ENCODE measurements at regions not wholly inside any gene's neighbourhood (a gene's known extent, or its start where the extent isn't known, plus 50 kb on each side); places are given as distances from the start of the nearest gene placed in this dataset.

- TF ChIP-seq GATA2 (IDR thresholded peaks at IDR 0.05; ENCODE audit: insufficient read depth, insufficient read length, low read depth, low read length), result no peak
- no peak for TF ChIP-seq POLR2A (IDR thresholded peaks at IDR 0.05; ENCODE audit: low read depth, low read length)
- no peak for TF ChIP-seq MYC (IDR thresholded peaks at IDR 0.05; ENCODE audit: low read depth, low read length)
- no peak for TF ChIP-seq POLR2AphosphoS5 (IDR thresholded peaks at IDR 0.05; ENCODE audit: insufficient read depth, low read depth, low read length)
- no peak for TF ChIP-seq MAX (IDR thresholded peaks at IDR 0.05; ENCODE audit: insufficient read depth, insufficient read length)
- TF ChIP-seq FOS (IDR thresholded peaks at IDR 0.05; ENCODE audit: borderline replicate concordance, insufficient read depth, low read length), result no peak
- TF ChIP-seq EZH2 (IDR thresholded peaks at IDR 0.05; ENCODE audit: borderline replicate concordance, low read depth, low read length, severe bottlenecking), result no peak
- TF ChIP-seq, protein P1, sequence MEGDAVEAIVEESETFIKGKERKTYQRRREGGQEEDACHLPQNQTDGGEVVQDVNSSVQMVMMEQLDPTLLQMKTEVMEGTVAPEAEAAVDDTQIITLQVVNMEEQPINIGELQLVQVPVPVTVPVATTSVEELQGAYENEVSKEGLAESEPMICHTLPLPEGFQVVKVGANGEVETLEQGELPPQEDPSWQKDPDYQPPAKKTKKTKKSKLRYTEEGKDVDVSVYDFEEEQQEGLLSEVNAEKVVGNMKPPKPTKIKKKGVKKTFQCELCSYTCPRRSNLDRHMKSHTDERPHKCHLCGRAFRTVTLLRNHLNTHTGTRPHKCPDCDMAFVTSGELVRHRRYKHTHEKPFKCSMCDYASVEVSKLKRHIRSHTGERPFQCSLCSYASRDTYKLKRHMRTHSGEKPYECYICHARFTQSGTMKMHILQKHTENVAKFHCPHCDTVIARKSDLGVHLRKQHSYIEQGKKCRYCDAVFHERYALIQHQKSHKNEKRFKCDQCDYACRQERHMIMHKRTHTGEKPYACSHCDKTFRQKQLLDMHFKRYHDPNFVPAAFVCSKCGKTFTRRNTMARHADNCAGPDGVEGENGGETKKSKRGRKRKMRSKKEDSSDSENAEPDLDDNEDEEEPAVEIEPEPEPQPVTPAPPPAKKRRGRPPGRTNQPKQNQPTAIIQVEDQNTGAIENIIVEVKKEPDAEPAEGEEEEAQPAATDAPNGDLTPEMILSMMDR (IDR thresholded peaks at IDR 0.05; ENCODE audit: extremely low read depth in 1 of 2, insufficient read depth in 1 of 2, low read depth in 1 of 2, low read length in 2 of 2), result no peak
- no peak for TF ChIP-seq JUN (IDR thresholded peaks at IDR 0.05; ENCODE audit: borderline replicate concordance, insufficient read depth, insufficient read length, low read depth)
- Histone ChIP-seq H3K36me3 (ENCODE audit: control insufficient read depth in 2 of 2, extremely low read depth in 1 of 2, insufficient read depth in 2 of 2, low read length in 2 of 2) (no peaks in the 10 kb centered on the region), H3K9me3 (replicated peaks; ENCODE audit: control insufficient read depth, insufficient read depth, low read length) (peaks cover 2% of the 10 kb centered on the region), H3K9ac (replicated peaks; ENCODE audit: extremely low read depth, insufficient read depth, low read length) (no peak overlapping the region), H3K79me2 (ENCODE audit: control insufficient read depth, insufficient read depth, low read length) (no peaks in the 10 kb centered on the region), H2AFZ (ENCODE audit: low read depth, low read length) (no peak overlapping the region), H4K20me1 (replicated peaks; ENCODE audit: control insufficient read depth, extremely low read depth, insufficient read depth, low read length) (no peaks in the 10 kb centered on the region), H3K27ac (ENCODE audit: insufficient read depth, low read depth, low read length) (no peak overlapping the region), H3K4me1 (ENCODE audit: control insufficient read depth, extremely low read depth, insufficient read depth, low read length) (no peaks in the 10 kb centered on the region), H3K4me2 (ENCODE audit: insufficient read depth, low read length) (no peak overlapping the region), H3K27me3 (ENCODE audit: control insufficient read depth in 2 of 2, insufficient read depth in 2 of 2, low read length in 2 of 2) (no peaks in the 10 kb centered on the region), H3K9me1 (replicated peaks; ENCODE audit: control insufficient read depth, extremely low read depth, insufficient read depth, low read length) (no peaks in the 10 kb centered on the region), H3K4me3 (replicated peaks in 1 of 3; ENCODE audit: insufficient read depth in 1 of 3, low read depth in 1 of 3, low read length in 3 of 3) (no peak overlapping the region)
- ChIA-PET CTCF (no interaction called here), POLR2A (no interaction called here)
- dilution Hi-C loops (cut with MboI; ENCODE audit: extremely low pct_ligation_motif_present, low sequenced_read_pairs) (no loop called here), intact Hi-C loops (cut with micrococcal nuclease) (no loop called here)
- DNase-seq (ENCODE audit: low read depth, low spot score), result no peak
- BruUV-seq (replicated peaks), result no TSS peak
- no peak for FAIRE-seq
Observed at GRCh38 chr7:145088111-145088745, 252.4 kb upstream of the TPK1 start.

Measured in endothelial cell of umbilical vein (primary cell).